ENCODE measurements at regions not wholly inside any gene's neighbourhood (a gene's known extent, or its start where the extent isn't known, plus 50 kb on each side); places are given as distances from the start of the nearest gene placed in this dataset.

DNA sequence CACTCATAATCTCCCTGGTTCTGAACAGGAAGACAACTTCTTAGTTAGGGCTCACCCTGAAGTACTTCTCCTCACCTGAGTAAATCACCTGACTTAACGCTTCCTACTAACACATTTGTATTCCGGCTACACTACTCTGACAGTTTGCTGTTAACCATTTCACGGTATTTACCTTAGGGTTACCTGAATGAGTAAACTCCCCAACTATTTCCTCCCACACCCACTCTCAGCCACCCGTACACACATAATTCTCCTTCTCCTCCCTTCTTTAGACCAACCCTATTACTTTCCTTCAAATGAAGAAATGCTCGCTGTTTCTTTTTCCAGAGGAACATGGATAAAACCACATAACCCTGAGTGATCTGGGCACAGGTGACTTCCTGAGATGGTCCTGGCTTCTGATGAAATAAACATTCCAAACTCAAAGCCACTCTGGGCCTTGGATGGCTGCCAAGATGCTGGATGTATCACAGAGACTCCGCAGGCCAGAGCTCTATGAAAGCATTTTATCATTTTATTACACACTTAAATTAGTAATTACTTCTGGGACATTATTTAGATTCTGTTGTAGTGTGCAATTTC, 183.6 kb upstream of the ATP11B start:
- TF ChIP-seq, protein P1, sequence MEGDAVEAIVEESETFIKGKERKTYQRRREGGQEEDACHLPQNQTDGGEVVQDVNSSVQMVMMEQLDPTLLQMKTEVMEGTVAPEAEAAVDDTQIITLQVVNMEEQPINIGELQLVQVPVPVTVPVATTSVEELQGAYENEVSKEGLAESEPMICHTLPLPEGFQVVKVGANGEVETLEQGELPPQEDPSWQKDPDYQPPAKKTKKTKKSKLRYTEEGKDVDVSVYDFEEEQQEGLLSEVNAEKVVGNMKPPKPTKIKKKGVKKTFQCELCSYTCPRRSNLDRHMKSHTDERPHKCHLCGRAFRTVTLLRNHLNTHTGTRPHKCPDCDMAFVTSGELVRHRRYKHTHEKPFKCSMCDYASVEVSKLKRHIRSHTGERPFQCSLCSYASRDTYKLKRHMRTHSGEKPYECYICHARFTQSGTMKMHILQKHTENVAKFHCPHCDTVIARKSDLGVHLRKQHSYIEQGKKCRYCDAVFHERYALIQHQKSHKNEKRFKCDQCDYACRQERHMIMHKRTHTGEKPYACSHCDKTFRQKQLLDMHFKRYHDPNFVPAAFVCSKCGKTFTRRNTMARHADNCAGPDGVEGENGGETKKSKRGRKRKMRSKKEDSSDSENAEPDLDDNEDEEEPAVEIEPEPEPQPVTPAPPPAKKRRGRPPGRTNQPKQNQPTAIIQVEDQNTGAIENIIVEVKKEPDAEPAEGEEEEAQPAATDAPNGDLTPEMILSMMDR (IDR thresholded peaks at IDR 0.05; ENCODE audit: low read depth, low read length, missing input control) = no peak
- TF ChIP-seq, protein P2, sequence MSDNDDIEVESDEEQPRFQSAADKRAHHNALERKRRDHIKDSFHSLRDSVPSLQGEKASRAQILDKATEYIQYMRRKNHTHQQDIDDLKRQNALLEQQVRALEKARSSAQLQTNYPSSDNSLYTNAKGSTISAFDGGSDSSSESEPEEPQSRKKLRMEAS (IDR thresholded peaks at IDR 0.05) = no peak
- no peak for TF ChIP-seq JUND (IDR thresholded peaks at IDR 0.05)
- TF ChIP-seq, protein P3, sequence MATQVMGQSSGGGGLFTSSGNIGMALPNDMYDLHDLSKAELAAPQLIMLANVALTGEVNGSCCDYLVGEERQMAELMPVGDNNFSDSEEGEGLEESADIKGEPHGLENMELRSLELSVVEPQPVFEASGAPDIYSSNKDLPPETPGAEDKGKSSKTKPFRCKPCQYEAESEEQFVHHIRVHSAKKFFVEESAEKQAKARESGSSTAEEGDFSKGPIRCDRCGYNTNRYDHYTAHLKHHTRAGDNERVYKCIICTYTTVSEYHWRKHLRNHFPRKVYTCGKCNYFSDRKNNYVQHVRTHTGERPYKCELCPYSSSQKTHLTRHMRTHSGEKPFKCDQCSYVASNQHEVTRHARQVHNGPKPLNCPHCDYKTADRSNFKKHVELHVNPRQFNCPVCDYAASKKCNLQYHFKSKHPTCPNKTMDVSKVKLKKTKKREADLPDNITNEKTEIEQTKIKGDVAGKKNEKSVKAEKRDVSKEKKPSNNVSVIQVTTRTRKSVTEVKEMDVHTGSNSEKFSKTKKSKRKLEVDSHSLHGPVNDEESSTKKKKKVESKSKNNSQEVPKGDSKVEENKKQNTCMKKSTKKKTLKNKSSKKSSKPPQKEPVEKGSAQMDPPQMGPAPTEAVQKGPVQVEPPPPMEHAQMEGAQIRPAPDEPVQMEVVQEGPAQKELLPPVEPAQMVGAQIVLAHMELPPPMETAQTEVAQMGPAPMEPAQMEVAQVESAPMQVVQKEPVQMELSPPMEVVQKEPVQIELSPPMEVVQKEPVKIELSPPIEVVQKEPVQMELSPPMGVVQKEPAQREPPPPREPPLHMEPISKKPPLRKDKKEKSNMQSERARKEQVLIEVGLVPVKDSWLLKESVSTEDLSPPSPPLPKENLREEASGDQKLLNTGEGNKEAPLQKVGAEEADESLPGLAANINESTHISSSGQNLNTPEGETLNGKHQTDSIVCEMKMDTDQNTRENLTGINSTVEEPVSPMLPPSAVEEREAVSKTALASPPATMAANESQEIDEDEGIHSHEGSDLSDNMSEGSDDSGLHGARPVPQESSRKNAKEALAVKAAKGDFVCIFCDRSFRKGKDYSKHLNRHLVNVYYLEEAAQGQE (IDR thresholded peaks at IDR 0.05) = no peak
- TF ChIP-seq YY1 (IDR thresholded peaks at IDR 0.05) = no peak
- no peak for TF ChIP-seq EGR1 (IDR thresholded peaks at IDR 0.05; ENCODE audit: low read depth in 2 of 2)
- TF ChIP-seq SP1 (IDR thresholded peaks at IDR 0.05) = no peak
- no peak for TF ChIP-seq HNF4G (IDR thresholded peaks at IDR 0.05)
- TF ChIP-seq, protein P4, sequence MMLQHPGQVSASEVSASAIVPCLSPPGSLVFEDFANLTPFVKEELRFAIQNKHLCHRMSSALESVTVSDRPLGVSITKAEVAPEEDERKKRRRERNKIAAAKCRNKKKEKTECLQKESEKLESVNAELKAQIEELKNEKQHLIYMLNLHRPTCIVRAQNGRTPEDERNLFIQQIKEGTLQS (IDR thresholded peaks at IDR 0.05) = no peak
- TF ChIP-seq RAD21 (IDR thresholded peaks at IDR 0.05) = no peak
